Natural killer cell (primary cell): ENCODE measurements at regions not wholly inside any gene's neighbourhood (a gene's known extent, or its start where the extent isn't known, plus 50 kb on each side); places are given as distances from the start of the nearest gene placed in this dataset.
A peak's percentile ranks its signal among the peaks of the same experiment; 100 is the strongest.

Experiments
- ATAC-seq, 3 donors: fragments of 150-1000 bp in 2 of 3; fragments of 200-7000 bp in 1 of 3; cut with Tn5 transposase; 1 replicate in 1 of 3; 2 replicates in 2 of 3; pipeline ENCODE4 v1.10.0; 2021; ENCODE audit warnings: mild to moderate bottlenecking in 2 of 3, moderate library complexity in 2 of 3
- DNase-seq, 2 donors: peaks; one replicate each; pipeline versions ENCODE4 v3.0.0 to v3.0.0-alpha.2; 2013 to 2021; ENCODE audit warnings: mixed read lengths in 1 of 2
- H3K27ac ChIP-seq: one replicate; pipeline ENCODE4 v1.5.1; 2013; ENCODE audit warnings: mild to moderate bottlenecking, low read length
- H3K27me3 ChIP-seq: one replicate; pipeline ENCODE4 v1.6.1; 2013; ENCODE audit warnings: low read length; ENCODE audit not compliant: control insufficient read depth, insufficient read depth
- H3K36me3 ChIP-seq: one replicate; pipeline ENCODE4 v1.6.1; 2013; ENCODE audit warnings: low read length; ENCODE audit not compliant: control insufficient read depth, insufficient read depth
- H3K4me1 ChIP-seq: one replicate; pipeline ENCODE4 v1.6.1; 2013; ENCODE audit warnings: low read length; ENCODE audit not compliant: control insufficient read depth, insufficient read depth
- H3K4me3 ChIP-seq: one replicate; pipeline ENCODE4 v1.5.1; 2013; ENCODE audit warnings: low read length
- H3K9me3 ChIP-seq: one replicate; pipeline ENCODE4 v1.6.1; 2013; ENCODE audit warnings: low read length; ENCODE audit not compliant: control insufficient read depth, insufficient read depth
- H3K27ac Mint-ChIP-seq, 2 donors: one replicate each; pipeline ENCODE4 v1.8.0; 2022; ENCODE audit warnings: mild to moderate bottlenecking in 2 of 2, mixed read lengths in 2 of 2, moderate library complexity in 1 of 2
- H3K27me3 Mint-ChIP-seq, 2 donors: one replicate each; pipeline ENCODE4 v1.8.0; 2022; ENCODE audit warnings: low read depth in 2 of 2, mixed read lengths in 2 of 2
- H3K36me3 Mint-ChIP-seq: one replicate; pipeline ENCODE4 v1.8.0; 2022; ENCODE audit warnings: mixed read lengths
- H3K4me1 Mint-ChIP-seq, 2 donors: one replicate each; pipeline ENCODE4 v1.8.0; 2022; ENCODE audit warnings: mixed read lengths in 2 of 2
- H3K4me3 Mint-ChIP-seq: one replicate; pipeline ENCODE4 v1.8.0; 2022; ENCODE audit warnings: mild to moderate bottlenecking, moderate library complexity, mixed read lengths
- H3K9me3 Mint-ChIP-seq, 2 donors: one replicate each; pipeline ENCODE4 v1.8.0; 2022; ENCODE audit warnings: mixed read lengths in 2 of 2
- WGBS: methylation state at CpG from one replicate; pipeline ENCODE4 v1.1.7; 2013; ENCODE audit warnings: missing lambda C conversion rate; ENCODE audit not compliant: insufficient coverage; 5-methylcytosine and 5-hydroxymethylcytosine counted together
- intact Hi-C: fragments of 100-400 bp; cut with micrococcal nuclease; formaldehyde crosslinking; loops from one replicate; pipeline ENCODE4 v1.14.2; 2022
- TF ChIP-seq, protein P1 (sequence below): fragments of 200-600 bp; IDR thresholded peaks from one replicate; pipeline ENCODE4 v1.8.0; 2022; ENCODE audit warnings: antibody characterized with exemption

DNA sequence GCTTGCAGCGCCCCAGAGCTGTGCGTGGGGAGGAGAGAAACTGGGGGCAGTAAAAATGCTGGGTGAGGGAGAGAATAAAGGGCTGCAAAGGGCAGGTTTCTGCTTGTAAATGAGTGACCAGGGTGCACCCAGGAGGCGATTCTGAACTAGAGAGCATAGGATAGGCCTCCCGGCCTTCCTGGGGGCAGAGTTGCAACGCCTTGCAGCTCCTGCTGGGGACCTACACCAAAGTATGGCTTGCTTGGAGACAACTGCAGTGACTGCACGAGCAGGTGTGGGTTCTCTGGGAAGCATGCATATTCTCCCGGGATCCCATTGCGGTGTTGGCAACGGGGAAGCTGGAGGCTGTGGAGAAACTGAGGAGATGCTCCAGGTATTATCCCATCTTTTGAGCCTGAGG, 111.6 kb upstream of the SPACA1 start:
- H3K4me1 ChIP-seq: no peaks in the 10 kb centered on the region
- WGBS: 92% methylated on average over 9 of the region's 9 CpGs
- ATAC-seq: no peak

DNA sequence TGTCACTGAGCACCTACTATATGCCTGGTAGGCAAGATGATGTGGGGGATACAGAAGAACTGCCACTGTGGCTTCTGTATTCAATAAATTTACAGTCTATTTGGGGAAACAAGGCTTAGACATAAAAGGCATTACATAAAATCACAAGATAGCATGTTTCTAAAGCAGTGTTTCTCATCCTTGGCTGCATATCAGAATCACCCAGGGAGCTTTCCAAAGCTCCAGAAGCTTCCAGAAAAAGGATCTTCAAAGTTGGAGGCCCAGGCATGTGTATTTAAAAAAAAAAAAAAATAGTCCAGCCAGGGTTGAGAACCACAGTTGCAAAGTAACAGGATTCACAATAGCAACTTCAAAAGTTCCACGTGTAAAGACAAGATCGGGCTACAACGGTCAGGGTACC, 112.4 kb upstream of the SPACA1 start:
- Mint-ChIP-seq H3K9me3 (no peaks in the 10 kb centered on the region), H3K36me3 (no peaks in the 10 kb centered on the region), H3K27me3 (peaks cover 20 to 21% of the 10 kb centered on the region in 2 donors), H3K4me3 (no peak overlapping the region), H3K27ac (no peak overlapping the region), H3K4me1 (no peaks in the 10 kb centered on the region)
- Histone ChIP-seq H3K27ac (no peak overlapping the region), H3K4me1 (no peaks in the 10 kb centered on the region), H3K36me3 (no peaks in the 10 kb centered on the region), H3K4me3 (no peak overlapping the region), H3K27me3 (no peaks in the 10 kb centered on the region), H3K9me3 (no peaks in the 10 kb centered on the region)
- intact Hi-C loops: no loop called here
- TF ChIP-seq, protein P1, sequence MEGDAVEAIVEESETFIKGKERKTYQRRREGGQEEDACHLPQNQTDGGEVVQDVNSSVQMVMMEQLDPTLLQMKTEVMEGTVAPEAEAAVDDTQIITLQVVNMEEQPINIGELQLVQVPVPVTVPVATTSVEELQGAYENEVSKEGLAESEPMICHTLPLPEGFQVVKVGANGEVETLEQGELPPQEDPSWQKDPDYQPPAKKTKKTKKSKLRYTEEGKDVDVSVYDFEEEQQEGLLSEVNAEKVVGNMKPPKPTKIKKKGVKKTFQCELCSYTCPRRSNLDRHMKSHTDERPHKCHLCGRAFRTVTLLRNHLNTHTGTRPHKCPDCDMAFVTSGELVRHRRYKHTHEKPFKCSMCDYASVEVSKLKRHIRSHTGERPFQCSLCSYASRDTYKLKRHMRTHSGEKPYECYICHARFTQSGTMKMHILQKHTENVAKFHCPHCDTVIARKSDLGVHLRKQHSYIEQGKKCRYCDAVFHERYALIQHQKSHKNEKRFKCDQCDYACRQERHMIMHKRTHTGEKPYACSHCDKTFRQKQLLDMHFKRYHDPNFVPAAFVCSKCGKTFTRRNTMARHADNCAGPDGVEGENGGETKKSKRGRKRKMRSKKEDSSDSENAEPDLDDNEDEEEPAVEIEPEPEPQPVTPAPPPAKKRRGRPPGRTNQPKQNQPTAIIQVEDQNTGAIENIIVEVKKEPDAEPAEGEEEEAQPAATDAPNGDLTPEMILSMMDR: no peak
- no peak for ATAC-seq
- 90% methylated on average over 3 of the region's 3 CpGs for WGBS
- no peak for DNase-seq

More for the DNA sequence above, 111.6 kb upstream of the SPACA1 start:
- H3K27me3 Mint-ChIP-seq: peaks cover 19 to 20% of the 10 kb centered on the region in 2 donors
- Histone ChIP-seq H3K27me3 (no peaks in the 10 kb centered on the region), H3K36me3 (no peaks in the 10 kb centered on the region), H3K9me3 (no peaks in the 10 kb centered on the region), H3K4me3 (no peak overlapping the region), H3K27ac (no peak overlapping the region)
- no peak overlapping the region for H3K27ac Mint-ChIP-seq
- intact Hi-C loops: no loop called here
- no peaks in the 10 kb centered on the region for H3K4me1 Mint-ChIP-seq
- TF ChIP-seq, protein P1: no peak
- no peaks in the 10 kb centered on the region for H3K9me3 Mint-ChIP-seq
- no peaks in the 10 kb centered on the region for H3K36me3 Mint-ChIP-seq
- no peak for DNase-seq
- no peak overlapping the region for H3K4me3 Mint-ChIP-seq

DNA sequence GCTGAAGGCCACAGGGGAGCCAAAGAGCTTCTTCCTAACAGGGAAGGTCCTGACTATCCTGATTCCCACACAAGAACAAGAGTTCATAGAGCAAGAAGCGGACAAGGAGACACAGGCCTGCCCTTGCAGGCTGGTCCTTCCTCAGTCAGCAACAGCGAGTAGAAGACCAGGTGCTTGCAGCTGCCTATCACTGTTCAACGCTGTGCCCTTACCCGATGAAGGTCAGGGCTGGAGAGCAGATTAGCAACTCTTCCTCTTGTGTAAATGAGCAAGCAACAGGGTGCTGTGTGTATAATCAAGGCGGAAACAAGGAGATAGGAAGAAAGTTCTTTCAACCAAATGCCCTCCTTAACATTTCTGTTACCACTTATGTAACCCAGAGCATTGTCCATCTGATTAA, 115.3 kb upstream of the SPACA1 start:
- 74% methylated on average over 4 of the region's 5 CpGs for WGBS
- H3K27me3 Mint-ChIP-seq: peaks cover 24 to 32% of the 10 kb centered on the region in 2 donors
- no peaks in the 10 kb centered on the region for H3K9me3 Mint-ChIP-seq
- no peak overlapping the region for H3K27ac Mint-ChIP-seq
- no peaks in the 10 kb centered on the region for H3K9me3 ChIP-seq
- H3K4me3 Mint-ChIP-seq: no peak overlapping the region
- H3K4me1 ChIP-seq: peaks cover 4% of the 10 kb centered on the region
- intact Hi-C loops: loop anchor here (5.0 kb wide), 1 partner anchor 850 kb away; no protein-coding TSS in a partner anchor
- H3K36me3 ChIP-seq: no peaks in the 10 kb centered on the region
- H3K4me1 Mint-ChIP-seq: peaks cover 0 to 5% of the 10 kb centered on the region in 2 donors
- no peak overlapping the region for H3K27ac ChIP-seq
- H3K36me3 Mint-ChIP-seq: no peaks in the 10 kb centered on the region
- TF ChIP-seq, protein P1: no peak
- no peak for ATAC-seq
- DNase-seq: no peak
- H3K4me3 ChIP-seq: no peak overlapping the region
- no peaks in the 10 kb centered on the region for H3K27me3 ChIP-seq

DNA sequence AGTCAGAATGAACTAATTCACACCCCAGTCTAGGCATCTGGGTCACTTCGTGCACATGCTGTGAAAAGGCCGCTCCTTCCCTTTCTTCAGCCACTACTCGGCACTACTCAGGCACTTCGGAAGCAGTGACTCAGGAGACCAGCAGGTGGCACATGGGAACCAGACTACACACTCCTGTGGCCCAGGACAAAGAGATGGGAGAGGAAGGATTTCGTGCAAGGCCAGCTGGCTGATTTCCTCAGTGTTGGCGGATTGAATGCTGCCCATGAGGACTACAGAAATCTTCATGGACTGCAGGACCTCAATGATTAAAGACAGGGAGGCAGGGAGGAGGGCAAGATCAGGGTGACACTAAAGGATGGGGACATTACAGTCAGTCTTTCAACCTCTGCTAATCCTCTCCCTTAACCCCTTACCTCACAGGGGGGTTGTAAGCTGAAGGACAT, 117.8 kb upstream of the SPACA1 start:
- H3K4me3 Mint-ChIP-seq: no peak overlapping the region
- Histone ChIP-seq H3K4me1 (peaks cover 26% of the 10 kb centered on the region), H3K27me3 (no peaks in the 10 kb centered on the region), H3K4me3 (no peak overlapping the region), H3K9me3 (no peaks in the 10 kb centered on the region), H3K36me3 (no peaks in the 10 kb centered on the region), H3K27ac (no peak overlapping the region)
- ATAC-seq (peak; percentile 48 to 57 (median 56)), DNase-seq (peak; percentile 19 to 72)
- intact Hi-C loops: loop anchor here (5.0 kb wide), 1 partner anchor 852 kb away; no protein-coding TSS in a partner anchor
- H3K36me3 Mint-ChIP-seq: no peaks in the 10 kb centered on the region
- H3K27ac Mint-ChIP-seq: no peak overlapping the region
- TF ChIP-seq, protein P1: peak; percentile 66
- H3K9me3 Mint-ChIP-seq: no peaks in the 10 kb centered on the region
- peaks cover 17 to 19% of the 10 kb centered on the region in 2 donors for H3K4me1 Mint-ChIP-seq
- 34% methylated on average over 6 of the region's 6 CpGs for WGBS
- H3K27me3 Mint-ChIP-seq: peaks cover 17 to 24% of the 10 kb centered on the region in 2 donors
